Neuronal stem cell (in vitro differentiated cells): ENCODE measurements at regions not wholly inside any gene's neighbourhood (a gene's known extent, or its start where the extent isn't known, plus 50 kb on each side); places are given as distances from the start of the nearest gene placed in this dataset.

Source experiments
- DNase-seq: peaks from one replicate; pipeline ENCODE4 v3.0.0-alpha.2; 2013; ENCODE audit warnings: low spot score
- H2AFZ ChIP-seq: one replicate; pipeline ENCODE4 v1.6.1; 2013; ENCODE audit warnings: mild to moderate bottlenecking, low read length, inconsistent platforms
- H2AK5ac ChIP-seq: 2 replicates; pipeline ENCODE4 v1.6.1; 2013; ENCODE audit warnings: low read depth, mild to moderate bottlenecking, inconsistent platforms, low read length, moderate library complexity, mixed read lengths
- H2BK120ac ChIP-seq: 2 replicates; pipeline ENCODE4 v1.6.1; 2013; ENCODE audit warnings: low read depth, mild to moderate bottlenecking, inconsistent platforms, low read length, moderate library complexity, mixed read lengths
- H2BK12ac ChIP-seq: one replicate; pipeline ENCODE4 v1.6.1; 2013; ENCODE audit warnings: low read length, inconsistent platforms
- H2BK15ac ChIP-seq: 2 replicates; pipeline ENCODE4 v1.6.1; 2013; ENCODE audit warnings: mild to moderate bottlenecking, low read length, inconsistent platforms, mixed read lengths
- H2BK5ac ChIP-seq: one replicate; pipeline ENCODE4 v1.6.1; 2013; ENCODE audit warnings: inconsistent platforms, mild to moderate bottlenecking, low read length, moderate library complexity
- H3K14ac ChIP-seq: one replicate; pipeline ENCODE4 v1.6.1; 2013; ENCODE audit warnings: low read length, inconsistent platforms
- H3K18ac ChIP-seq: 2 replicates; pipeline ENCODE4 v1.6.1; 2013; ENCODE audit warnings: low read length, inconsistent platforms
- H3K23ac ChIP-seq: 2 replicates; pipeline ENCODE4 v1.6.1; 2013; ENCODE audit warnings: low read depth, mild to moderate bottlenecking, mixed read lengths, low read length, inconsistent platforms; ENCODE audit not compliant: poor library complexity
- H3K27ac ChIP-seq: replicated peaks from 3 replicates; pipeline ENCODE4 v1.5.1; 2013; ENCODE audit warnings: low read length, inconsistent platforms
- H3K27me3 ChIP-seq, 3 experiments: 2 replicates each; pipeline ENCODE4 v1.6.1; 2013; ENCODE audit warnings: low read length in 3 of 3, mild to moderate bottlenecking in 2 of 3, inconsistent platforms in 1 of 3, low read depth in 1 of 3, mixed read lengths in 1 of 3, moderate library complexity in 1 of 3; ENCODE audit not compliant: control insufficient read depth in 3 of 3, insufficient read depth in 3 of 3
- H3K36me3 ChIP-seq, 2 donors: replicated peaks in 1 of 2; 2 replicates each; pipeline ENCODE4 v1.6.1; 2013; ENCODE audit warnings: low read length in 2 of 2; ENCODE audit not compliant: control insufficient read depth in 2 of 2, insufficient read depth in 2 of 2
- H3K4ac ChIP-seq: 2 replicates; pipeline ENCODE4 v1.6.1; 2013; ENCODE audit warnings: inconsistent platforms, mild to moderate bottlenecking, low read length, moderate library complexity
- H3K4me1 ChIP-seq, 2 donors: 1 replicate in 1 of 2; 2 replicates in 1 of 2; pipeline ENCODE4 v1.6.1; 2013; ENCODE audit warnings: low read length in 2 of 2, low read depth in 1 of 2; ENCODE audit not compliant: control insufficient read depth in 2 of 2, insufficient read depth in 1 of 2
- H3K4me2 ChIP-seq: one replicate; pipeline ENCODE4 v1.6.1; 2013; ENCODE audit warnings: mild to moderate bottlenecking, low read length, inconsistent platforms; ENCODE audit not compliant: insufficient read depth, poor library complexity, severe bottlenecking
- H3K4me3 ChIP-seq, 2 donors: 2 replicates each; pipeline ENCODE4 v1.5.1; 2013; ENCODE audit warnings: low read length in 2 of 2, mild to moderate bottlenecking in 2 of 2, inconsistent platforms in 1 of 2, moderate library complexity in 1 of 2
- H3K79me1 ChIP-seq: one replicate; pipeline ENCODE4 v1.6.1; 2013; ENCODE audit warnings: low read depth, mild to moderate bottlenecking, inconsistent platforms, low read length, moderate library complexity
- H3K9ac ChIP-seq: one replicate; pipeline ENCODE4 v1.6.1; 2013; ENCODE audit warnings: mild to moderate bottlenecking, low read depth, low read length, inconsistent platforms; ENCODE audit not compliant: poor library complexity
- H3K9me3 ChIP-seq, 2 donors: replicated peaks in 1 of 2; 2 replicates each; pipeline versions ENCODE3 to v1.6.1; 2013; ENCODE audit warnings: low read length in 2 of 2, mild to moderate bottlenecking in 2 of 2, inconsistent platforms in 1 of 2, low read depth in 1 of 2, mixed read lengths in 1 of 2, moderate library complexity in 1 of 2; ENCODE audit not compliant: control insufficient read depth in 2 of 2, insufficient read depth in 1 of 2
- H4K8ac ChIP-seq: one replicate; pipeline ENCODE4 v1.6.1; 2013; ENCODE audit warnings: low read depth, mild to moderate bottlenecking, inconsistent platforms, low read length, moderate library complexity
- H4K91ac ChIP-seq: one replicate; pipeline ENCODE4 v1.6.1; 2013; ENCODE audit warnings: low read length, low read depth, mild to moderate bottlenecking, inconsistent platforms; ENCODE audit not compliant: poor library complexity
- WGBS, 2 donors: extraction: QIAGEN DNeasy Blood & Tissue Kit; methylation state at CpG; one replicate each; pipeline ENCODE4 v1.1.7; 2013; ENCODE audit warnings: missing lambda C conversion rate in 2 of 2, mixed read lengths in 1 of 2; ENCODE audit not compliant: insufficient read length in 2 of 2, insufficient replicate concordance in 1 of 2; ENCODE audit errors: extremely low coverage in 2 of 2; 5-methylcytosine and 5-hydroxymethylcytosine counted together

DNA sequence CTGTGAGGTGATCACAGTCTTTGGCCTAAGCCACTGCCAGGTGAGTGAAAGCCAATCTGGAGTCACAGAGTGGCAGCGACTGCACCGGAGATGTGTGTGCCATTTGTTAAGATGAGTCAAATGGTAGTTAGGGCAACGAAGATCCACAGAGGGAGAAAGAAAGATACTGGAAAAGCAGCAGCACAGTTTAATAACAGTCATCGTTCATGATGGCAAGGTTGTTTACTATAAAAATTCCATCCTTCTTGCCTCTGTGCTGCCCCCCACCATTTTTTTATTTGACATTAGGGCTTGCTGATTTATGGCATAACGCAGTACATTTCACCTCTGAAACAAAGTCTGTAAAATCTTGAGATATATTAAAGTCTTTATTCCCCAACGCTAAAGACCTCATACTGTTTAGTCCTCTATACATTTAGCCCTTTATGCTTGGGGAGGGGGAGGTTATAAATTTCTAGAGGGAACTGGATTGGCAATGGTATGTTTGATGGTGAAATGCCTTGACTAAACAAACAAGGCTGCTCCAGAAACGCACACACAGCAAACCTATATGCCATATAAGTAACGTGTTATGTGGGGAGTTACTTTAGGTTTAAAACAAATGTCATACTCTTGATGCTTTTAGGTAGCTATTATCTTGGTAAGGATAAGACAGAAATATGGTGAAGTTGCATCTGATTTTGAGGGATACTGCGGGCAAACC is 55.8 kb upstream of the ABL1 start:
- Histone ChIP-seq H3K79me1 (peaks cover 3% of the 10 kb centered on the region), H3K14ac (no peak overlapping the region), H3K4me3 (no peak overlapping the region), H2BK120ac (no peak overlapping the region), H3K4ac (no peak overlapping the region), H2AFZ (no peak overlapping the region), H3K23ac (no peak overlapping the region), H3K27ac (no peak overlapping the region), H3K4me2 (no peak overlapping the region), H3K18ac (no peak overlapping the region), H4K8ac (no peak overlapping the region), H3K9ac (no peak overlapping the region), H2BK15ac (no peak overlapping the region), H4K91ac (no peak overlapping the region), H3K9me3 (peaks cover 0 to 20% of the 10 kb centered on the region in 2 donors), H2BK12ac (no peak overlapping the region), H3K4me1 (no peaks in the 10 kb centered on the region), H2AK5ac (no peak overlapping the region), H3K27me3 (no peaks in the 10 kb centered on the region), H2BK5ac (no peak overlapping the region), H3K36me3 (no peaks in the 10 kb centered on the region)
- DNase-seq, result no peak
- WGBS, 2 donors, result no CpG with 5 or more reads among the region's 9 CpGs

DNA sequence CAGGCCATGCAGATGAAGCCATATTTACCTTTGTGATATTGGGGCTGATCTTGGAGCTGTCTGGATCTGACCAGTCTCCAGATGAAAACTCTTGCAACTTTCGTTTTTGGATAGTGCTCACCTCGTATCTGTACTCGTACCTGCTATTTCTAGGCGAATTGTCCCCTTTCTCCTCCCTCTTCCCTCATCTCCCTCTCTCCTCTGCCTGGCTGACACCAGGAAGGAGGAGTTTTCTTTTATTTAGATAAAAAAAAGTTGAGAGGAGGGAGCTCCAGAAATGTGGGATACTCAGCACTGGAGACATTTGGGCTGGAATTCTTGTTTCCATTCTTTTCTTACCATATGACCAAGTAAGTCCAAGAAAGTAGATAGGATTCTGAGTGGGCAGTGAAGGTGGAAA is 54.6 kb upstream of the ABL1 start:
- Histone ChIP-seq H3K23ac (no peak overlapping the region), H3K4me2 (no peak overlapping the region), H2BK120ac (no peak overlapping the region), H2AFZ (no peak overlapping the region), H4K8ac (no peak overlapping the region), H3K27me3 (no peaks in the 10 kb centered on the region), H2BK12ac (no peak overlapping the region), H2BK15ac (no peak overlapping the region), H3K4ac (no peak overlapping the region), H3K14ac (no peak overlapping the region), H3K18ac (no peak overlapping the region), H3K4me3 (no peak overlapping the region), H3K36me3 (no peaks in the 10 kb centered on the region), H3K27ac (no peak overlapping the region), H3K9me3 (peaks cover 0 to 11% of the 10 kb centered on the region in 2 donors), H3K4me1 (no peaks in the 10 kb centered on the region), H3K9ac (no peak overlapping the region), H3K79me1 (peaks cover 3% of the 10 kb centered on the region), H4K91ac (no peak overlapping the region), H2AK5ac (no peak overlapping the region), H2BK5ac (no peak overlapping the region)
- WGBS, 2 donors, result no CpG with 5 or more reads among the region's 4 CpGs
- no peak for DNase-seq

DNA sequence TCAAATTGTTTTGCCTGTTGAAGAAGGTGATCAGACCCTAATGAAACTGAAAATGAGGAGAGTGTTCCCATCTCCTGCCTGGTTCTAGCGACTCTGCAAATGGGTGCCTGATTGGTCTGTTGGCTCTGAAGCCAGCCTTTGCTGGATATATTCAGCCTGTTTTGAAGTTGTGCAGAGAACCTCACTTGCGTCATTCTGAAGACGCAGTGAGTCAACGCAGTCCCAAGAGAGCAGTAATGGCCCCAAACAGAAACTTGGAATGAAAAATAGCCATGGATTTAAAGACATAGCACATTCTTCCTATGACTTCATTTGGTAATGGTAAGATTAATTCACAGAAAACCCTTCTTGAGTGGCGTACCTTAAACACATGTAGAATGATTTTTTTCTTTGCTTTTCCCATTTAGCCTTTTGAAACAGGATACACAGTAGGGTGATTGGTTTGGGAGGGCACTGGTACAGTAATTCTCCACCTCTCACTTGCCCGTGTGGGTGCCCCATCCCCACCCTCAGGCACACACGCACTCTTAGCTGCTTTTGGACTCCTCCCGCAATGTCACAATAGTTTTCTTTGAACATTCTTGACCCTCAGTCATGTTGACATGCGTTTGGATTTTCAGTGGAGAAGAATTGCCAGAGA is 54.1 kb upstream of the ABL1 start:
- H3K4me1 ChIP-seq, result no peaks in the 10 kb centered on the region
- H3K27me3 ChIP-seq, result no peaks in the 10 kb centered on the region
- H3K9ac ChIP-seq, result no peak overlapping the region
- H3K4me3 ChIP-seq, result no peak overlapping the region
- no peak overlapping the region for H2BK12ac ChIP-seq
- H3K14ac ChIP-seq, result no peak overlapping the region
- peaks cover 3% of the 10 kb centered on the region for H3K79me1 ChIP-seq
- H2BK15ac ChIP-seq, result no peak overlapping the region
- peaks cover 0 to 6% of the 10 kb centered on the region in 2 donors for H3K9me3 ChIP-seq
- H2BK5ac ChIP-seq, result no peak overlapping the region
- H3K4ac ChIP-seq, result no peak overlapping the region
- no peak overlapping the region for H3K4me2 ChIP-seq
- no peak overlapping the region for H2AFZ ChIP-seq
- DNase-seq, result no peak
- H2AK5ac ChIP-seq, result no peak overlapping the region
- no peak overlapping the region for H2BK120ac ChIP-seq
- no peak overlapping the region for H4K8ac ChIP-seq
- no peak overlapping the region for H3K23ac ChIP-seq
- no peaks in the 10 kb centered on the region for H3K36me3 ChIP-seq
- WGBS, 2 donors, result no CpG with 5 or more reads among the region's 9 CpGs
- no peak overlapping the region for H3K18ac ChIP-seq
- no peak overlapping the region for H4K91ac ChIP-seq
- H3K27ac ChIP-seq, result no peak overlapping the region

DNA sequence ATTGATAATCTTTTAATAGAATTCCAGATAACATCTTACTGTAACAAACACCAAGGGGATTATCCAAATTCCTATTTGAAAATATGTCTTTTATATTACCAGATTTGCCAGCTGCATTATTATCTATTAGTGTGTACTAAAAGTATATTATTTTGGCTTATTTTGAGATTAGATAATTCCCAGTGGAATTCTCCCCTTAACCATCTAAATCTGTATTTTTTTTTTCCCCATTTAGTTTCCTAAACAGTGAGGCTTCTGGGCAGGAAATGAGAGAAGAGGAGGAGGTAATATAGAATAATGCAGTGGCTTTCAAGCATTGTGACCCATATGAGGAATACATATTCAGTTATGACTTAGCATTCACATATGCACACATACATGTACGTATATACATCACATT is 53.5 kb upstream of the ABL1 start:
- H3K9me3 ChIP-seq, result peaks cover 0 to 2% of the 10 kb centered on the region in 2 donors
- no peak overlapping the region for H3K4me3 ChIP-seq
- H4K91ac ChIP-seq, result no peak overlapping the region
- H3K4ac ChIP-seq, result no peak overlapping the region
- H2AFZ ChIP-seq, result no peak overlapping the region
- H3K27ac ChIP-seq, result no peak overlapping the region
- peaks cover 3% of the 10 kb centered on the region for H3K79me1 ChIP-seq
- no peak overlapping the region for H2BK5ac ChIP-seq
- H3K4me1 ChIP-seq, result no peaks in the 10 kb centered on the region
- no peak for DNase-seq
- H3K18ac ChIP-seq, result no peak overlapping the region
- no peak overlapping the region for H2BK12ac ChIP-seq
- no peaks in the 10 kb centered on the region for H3K36me3 ChIP-seq
- no peak overlapping the region for H2BK15ac ChIP-seq
- no peak overlapping the region for H3K4me2 ChIP-seq
- H3K23ac ChIP-seq, result no peak overlapping the region
- no CpG with 5 or more reads among the region's 1 CpG for WGBS, 2 donors
- H3K9ac ChIP-seq, result no peak overlapping the region
- no peak overlapping the region for H2AK5ac ChIP-seq
- H2BK120ac ChIP-seq, result no peak overlapping the region
- no peaks in the 10 kb centered on the region for H3K27me3 ChIP-seq
- no peak overlapping the region for H4K8ac ChIP-seq
- no peak overlapping the region for H3K14ac ChIP-seq
